Activated CD4-positive, alpha-beta memory T cell treated with anti-CD3 and anti-CD28 coated beads for 36 hours (primary cell): ENCODE measurements at regions not wholly inside any gene's neighbourhood (a gene's known extent, or its start where the extent isn't known, plus 50 kb on each side); places are given as distances from the start of the nearest gene placed in this dataset.
A peak's percentile ranks its signal among the peaks of the same experiment; 100 is the strongest.

ENCODE experiments used
- CTCF ChIA-PET: fragments of 350-600 bp; sonication (Branson Sonifier 250); formaldehyde crosslinking; loops from one replicate; lab custom pipeline; 2021; ENCODE audit warnings: antibody characterized with exemption, inconsistent platforms; lab: Charles Lee
- POLR2A ChIA-PET: fragments of 350-600 bp; sonication (Branson Sonifier 250); formaldehyde crosslinking; loops from one replicate; lab custom pipeline; 2021; ENCODE audit warnings: antibody characterized with exemption; lab: Charles Lee
- DNase-seq: peaks from one replicate; pipeline ENCODE4 v3.0.0-alpha.2; 2020
- H3K27ac Mint-ChIP-seq: one replicate; pipeline ENCODE4 v1.8.0; 2021; ENCODE audit warnings: mixed read lengths
- H3K27me3 Mint-ChIP-seq: one replicate; pipeline ENCODE4 v1.8.0; 2021; ENCODE audit warnings: mixed read lengths
- H3K36me3 Mint-ChIP-seq: one replicate; pipeline ENCODE4 v1.8.0; 2021; ENCODE audit warnings: mixed read lengths
- H3K4me1 Mint-ChIP-seq: one replicate; pipeline ENCODE4 v1.8.0; 2021; ENCODE audit warnings: low read depth, mixed read lengths
- H3K4me3 Mint-ChIP-seq: one replicate; pipeline ENCODE4 v1.8.0; 2021; ENCODE audit warnings: mild to moderate bottlenecking, mixed read lengths
- H3K9me3 Mint-ChIP-seq: one replicate; pipeline ENCODE4 v1.8.0; 2021; ENCODE audit warnings: mixed read lengths
- intact Hi-C: fragments of 100-400 bp; cut with micrococcal nuclease; formaldehyde crosslinking; loops from one replicate; pipeline ENCODE4 v1.15.1; 2023

DNA sequence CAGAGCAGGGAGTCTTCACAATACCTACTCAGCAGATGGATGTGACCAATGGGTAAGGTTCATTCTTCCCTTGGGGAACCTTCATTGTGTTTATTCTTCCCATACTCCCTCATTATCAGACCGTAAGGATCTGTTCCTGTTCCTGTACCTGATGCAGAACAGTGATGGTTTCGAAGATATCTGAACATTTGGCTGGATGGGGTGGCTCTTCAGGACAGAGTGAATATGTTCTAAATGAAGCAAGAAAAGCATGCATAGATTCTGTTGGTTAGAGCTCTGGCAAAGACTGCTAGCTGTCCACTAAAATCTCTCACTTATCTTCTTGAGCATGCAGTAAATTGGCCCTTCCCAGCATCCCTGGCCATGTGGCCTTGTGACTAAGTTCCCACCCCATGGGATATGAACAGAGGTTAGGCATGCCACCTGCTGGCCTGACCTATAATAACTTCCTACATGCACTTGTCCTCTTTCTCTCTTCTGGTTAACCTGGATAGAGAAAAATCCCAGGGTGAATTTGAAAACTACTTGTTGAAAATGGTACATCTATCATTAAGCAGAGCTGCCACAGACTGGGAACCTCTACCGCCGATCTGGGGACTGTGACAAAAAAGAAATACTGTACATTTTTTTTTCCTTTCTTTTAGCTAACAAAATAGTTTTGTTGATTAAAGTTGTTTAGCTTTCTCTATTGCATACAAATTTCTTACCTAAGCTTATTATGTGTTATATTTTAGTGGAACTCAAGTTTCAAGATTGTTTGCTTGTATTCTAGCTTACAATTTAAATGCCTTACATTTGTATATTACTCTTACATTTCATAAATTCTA lies 60.0 kb upstream of the BANK1 start:
- intact Hi-C loops = loop anchor here (1.0 to 10.0 kb wide), 5 partner anchors 384 to 1637 kb away; partner anchors contain the start of gene PPP3CA
- CTCF ChIA-PET = interaction anchor here (0.6 to 5.1 kb wide), 12 partner anchors 129 to 1637 kb away, joined by 3 to 68 read pairs (median 4); no protein-coding TSS in a partner anchor
- DNase-seq = peak; percentile 68
- no peaks in the 10 kb centered on the region for H3K4me1 Mint-ChIP-seq
- H3K27ac Mint-ChIP-seq = no peak overlapping the region
- H3K4me3 Mint-ChIP-seq = no peak overlapping the region
- no peaks in the 10 kb centered on the region for H3K36me3 Mint-ChIP-seq
- no peaks in the 10 kb centered on the region for H3K9me3 Mint-ChIP-seq
- POLR2A ChIA-PET = interaction anchor here (0.7 to 0.9 kb wide), 2 partner anchors 398 to 1637 kb away, joined by 3 to 5 read pairs; no protein-coding TSS in a partner anchor
- H3K27me3 Mint-ChIP-seq = peaks cover 6% of the 10 kb centered on the region

DNA sequence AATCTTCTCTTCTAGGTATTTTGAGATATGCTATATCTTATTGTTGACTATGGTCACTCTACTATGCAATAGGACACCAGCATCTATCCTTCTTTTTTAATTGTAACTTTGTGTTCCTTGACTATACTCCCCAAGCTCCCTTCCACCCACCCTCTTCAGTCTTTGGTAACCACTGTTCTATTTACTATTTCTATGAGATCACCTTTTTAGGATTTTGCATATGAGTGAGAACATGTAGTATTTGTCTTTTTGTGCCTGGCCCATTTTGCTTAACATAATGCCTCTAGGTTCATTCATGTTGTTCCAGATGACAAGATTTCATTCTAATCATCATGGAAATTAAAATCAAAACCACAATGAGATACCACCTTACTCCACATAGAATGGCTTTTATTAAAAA lies 63.3 kb upstream of the BANK1 start:
- no peaks in the 10 kb centered on the region for H3K36me3 Mint-ChIP-seq
- H3K4me3 Mint-ChIP-seq = no peak overlapping the region
- H3K4me1 Mint-ChIP-seq = peaks cover 8% of the 10 kb centered on the region
- no peaks in the 10 kb centered on the region for H3K9me3 Mint-ChIP-seq
- intact Hi-C loops = no loop called here
- H3K27me3 Mint-ChIP-seq = peaks cover 2% of the 10 kb centered on the region
- H3K27ac Mint-ChIP-seq = no peak overlapping the region
- ChIA-PET CTCF (no interaction called here), POLR2A (no interaction called here)
- DNase-seq = no peak

DNA sequence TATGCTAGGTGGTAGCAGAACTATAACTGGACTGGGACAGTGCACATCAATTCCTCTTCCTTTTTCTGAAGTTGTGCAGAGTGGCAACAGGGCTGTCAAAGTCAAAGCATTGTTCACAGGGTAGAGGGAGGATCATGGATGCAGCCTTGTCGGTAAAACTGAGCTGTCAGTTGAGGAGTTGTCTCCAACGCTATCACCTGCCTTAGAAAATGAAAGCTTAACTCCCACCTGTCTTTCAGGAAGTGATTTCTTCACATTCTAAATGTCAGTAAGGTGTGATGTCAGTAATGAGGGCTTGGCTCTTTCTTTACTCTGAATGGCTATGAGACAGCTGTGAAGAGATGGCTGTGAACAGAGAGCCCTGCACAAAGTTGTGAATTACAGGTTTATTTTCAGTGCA lies 66.4 kb upstream of the BANK1 start:
- DNase-seq = peak; percentile 14
- Mint-ChIP-seq H3K36me3 (no peaks in the 10 kb centered on the region), H3K4me1 (peaks cover 8% of the 10 kb centered on the region), H3K9me3 (no peaks in the 10 kb centered on the region), H3K4me3 (no peak overlapping the region), H3K27ac (no peak overlapping the region), H3K27me3 (peaks cover 2% of the 10 kb centered on the region)
- ChIA-PET CTCF (no interaction called here), POLR2A (no interaction called here)
- intact Hi-C loops = no loop called here

DNA sequence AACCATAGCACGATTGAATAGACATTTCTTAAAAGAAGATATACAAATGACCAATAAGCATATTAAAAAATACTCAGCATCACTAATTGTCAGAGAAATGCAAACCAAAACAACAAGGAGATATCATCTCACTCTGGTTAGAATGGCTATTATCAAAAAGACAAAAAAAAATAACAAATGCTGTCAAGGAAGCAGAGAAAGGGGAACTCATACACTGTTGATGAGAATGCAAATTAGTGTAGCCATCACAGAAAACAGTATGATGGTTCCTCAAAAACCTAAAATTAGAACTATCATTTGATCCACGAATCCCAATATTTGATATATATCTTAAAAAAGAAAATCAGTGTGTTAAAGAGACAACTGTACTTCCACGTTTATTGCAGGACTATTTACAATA lies 71.7 kb upstream of the BANK1 start:
- Mint-ChIP-seq H3K4me1 (peaks cover under 1% of the 10 kb centered on the region), H3K27me3 (no peaks in the 10 kb centered on the region), H3K9me3 (peaks cover 17% of the 10 kb centered on the region), H3K4me3 (no peak overlapping the region), H3K27ac (no peak overlapping the region), H3K36me3 (no peaks in the 10 kb centered on the region)
- ChIA-PET CTCF (no interaction called here), POLR2A (no interaction called here)
- intact Hi-C loops = no loop called here
- DNase-seq = no peak

DNA sequence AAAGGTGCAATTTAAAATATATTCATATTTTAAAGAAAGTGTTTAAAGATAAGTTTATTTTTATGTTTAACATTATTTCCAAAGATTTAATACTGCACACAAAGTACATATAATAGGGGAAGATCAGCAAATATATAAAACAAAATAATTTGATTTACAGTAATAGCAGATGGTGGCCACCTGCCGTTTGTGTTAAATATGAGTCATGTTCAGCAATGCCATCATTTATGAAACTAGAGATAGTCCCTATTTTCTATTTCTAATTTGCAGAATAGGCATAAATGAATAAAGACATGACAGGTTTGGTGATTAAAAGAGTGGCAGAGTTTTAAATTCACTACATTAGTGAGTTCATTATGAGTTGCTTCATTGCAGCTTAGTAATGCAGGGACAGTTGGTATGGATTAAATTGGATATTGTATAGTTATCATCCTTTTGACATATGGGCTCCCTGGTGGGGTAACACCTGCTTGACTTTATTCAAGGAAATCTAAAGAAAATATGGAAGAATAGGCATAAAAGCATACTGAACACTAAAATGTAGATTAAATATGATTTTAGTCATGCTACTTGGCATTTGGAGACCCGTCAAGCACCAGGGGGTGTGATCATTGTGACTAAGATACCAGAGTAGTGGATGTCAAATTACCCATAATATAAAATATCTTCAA lies 78.8 kb upstream of the BANK1 start:
- H3K36me3 Mint-ChIP-seq = no peaks in the 10 kb centered on the region
- no peak for DNase-seq
- peaks cover 12% of the 10 kb centered on the region for H3K9me3 Mint-ChIP-seq
- intact Hi-C loops = no loop called here
- H3K27me3 Mint-ChIP-seq = peaks cover 3% of the 10 kb centered on the region
- H3K27ac Mint-ChIP-seq = no peak overlapping the region
- POLR2A ChIA-PET = no interaction called here
- CTCF ChIA-PET = no interaction called here
- no peak overlapping the region for H3K4me3 Mint-ChIP-seq
- H3K4me1 Mint-ChIP-seq = no peaks in the 10 kb centered on the region

DNA sequence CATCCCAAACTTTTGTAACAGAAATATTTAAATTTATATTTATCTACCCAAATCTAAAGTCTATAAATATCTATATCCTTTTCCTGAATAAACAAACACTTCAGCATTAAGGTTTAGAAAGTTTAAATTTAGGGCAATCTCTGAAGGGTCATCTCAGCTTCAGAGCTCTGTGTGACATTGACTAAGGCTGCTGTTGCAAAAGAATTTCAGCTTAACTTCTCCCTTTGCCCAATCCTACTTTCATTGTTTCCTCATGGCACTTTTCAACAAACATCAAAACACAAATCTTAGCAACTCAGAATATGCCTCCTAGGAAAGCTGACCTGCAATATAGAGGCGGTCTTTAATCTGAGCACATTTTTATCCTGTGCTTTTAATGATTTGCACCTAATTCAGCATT lies 79.7 kb upstream of the BANK1 start:
- no peak for DNase-seq
- Mint-ChIP-seq H3K4me1 (no peaks in the 10 kb centered on the region), H3K27ac (no peak overlapping the region), H3K27me3 (peaks cover 3% of the 10 kb centered on the region), H3K36me3 (peaks cover 3% of the 10 kb centered on the region), H3K4me3 (no peak overlapping the region), H3K9me3 (peaks cover 16% of the 10 kb centered on the region)
- intact Hi-C loops = no loop called here
- CTCF ChIA-PET = no interaction called here
- POLR2A ChIA-PET = no interaction called here

DNA sequence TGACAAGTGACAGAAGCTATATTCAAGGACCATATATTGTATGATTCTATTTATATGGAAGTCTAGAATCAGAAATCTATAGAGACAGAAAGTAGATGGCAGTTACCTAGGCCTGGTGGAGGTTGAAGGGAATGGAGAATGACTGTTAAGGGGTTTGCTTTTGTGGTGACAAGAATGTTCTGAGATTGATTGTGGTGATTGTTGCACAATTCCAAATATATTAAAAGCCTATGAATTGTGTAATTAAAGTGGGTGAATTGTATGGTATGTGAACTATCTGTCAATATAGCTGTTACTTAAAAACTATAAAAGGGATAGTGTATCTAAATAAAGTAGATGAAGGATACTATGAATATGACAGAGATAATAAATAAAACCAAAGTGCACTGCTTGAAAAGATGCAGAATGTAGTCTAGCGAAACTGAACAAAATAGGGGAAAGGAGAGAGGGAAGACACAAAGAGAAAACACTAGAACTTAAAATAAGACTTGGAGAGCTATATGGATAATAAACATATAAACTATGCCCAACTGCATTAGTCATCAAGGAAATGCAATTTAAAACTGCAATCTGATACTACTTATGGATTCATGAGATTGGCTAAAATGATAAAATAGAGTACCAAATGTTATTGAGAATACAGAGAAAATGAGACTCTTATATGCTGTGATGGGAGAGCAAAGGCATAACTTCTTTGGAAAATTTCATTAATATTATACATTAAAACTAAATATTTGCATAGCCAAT lies 82.1 kb upstream of the BANK1 start:
- CTCF ChIA-PET = no interaction called here

DNA sequence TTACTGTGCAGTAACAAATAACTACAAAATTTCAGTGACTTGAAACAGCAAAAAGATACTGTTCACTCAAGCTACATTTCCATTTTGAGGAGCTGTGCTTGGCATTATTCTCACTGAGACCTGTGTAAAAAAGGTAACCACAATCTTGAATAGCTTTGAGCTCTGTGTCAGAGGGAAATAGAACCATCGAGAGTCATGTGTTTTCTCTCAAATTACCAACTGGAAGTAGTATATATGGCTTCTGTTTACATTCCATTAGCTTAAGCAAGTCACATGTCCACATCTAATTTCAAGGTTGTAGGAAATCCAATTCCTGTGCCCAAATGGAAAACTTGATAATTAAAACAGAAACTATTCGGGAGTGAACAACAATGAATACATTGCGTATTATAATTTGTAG lies 82.9 kb upstream of the BANK1 start:
- H3K36me3 Mint-ChIP-seq = peaks cover 3% of the 10 kb centered on the region
- intact Hi-C loops = no loop called here
- POLR2A ChIA-PET = no interaction called here
- no peak overlapping the region for H3K27ac Mint-ChIP-seq
- CTCF ChIA-PET = no interaction called here
- H3K9me3 Mint-ChIP-seq = peaks cover 11% of the 10 kb centered on the region
- no peak for DNase-seq
- H3K4me3 Mint-ChIP-seq = no peak overlapping the region
- H3K4me1 Mint-ChIP-seq = no peaks in the 10 kb centered on the region
- H3K27me3 Mint-ChIP-seq = peaks cover 3% of the 10 kb centered on the region

More for the DNA sequence above, 82.1 kb upstream of the BANK1 start:
- peaks cover 3% of the 10 kb centered on the region for H3K36me3 Mint-ChIP-seq
- no peak overlapping the region for H3K4me3 Mint-ChIP-seq
- no peaks in the 10 kb centered on the region for H3K4me1 Mint-ChIP-seq
- peaks cover 3% of the 10 kb centered on the region for H3K27me3 Mint-ChIP-seq
- DNase-seq = no peak
- intact Hi-C loops = no loop called here
- POLR2A ChIA-PET = no interaction called here
- H3K9me3 Mint-ChIP-seq = peaks cover 11% of the 10 kb centered on the region
- no peak overlapping the region for H3K27ac Mint-ChIP-seq

DNA sequence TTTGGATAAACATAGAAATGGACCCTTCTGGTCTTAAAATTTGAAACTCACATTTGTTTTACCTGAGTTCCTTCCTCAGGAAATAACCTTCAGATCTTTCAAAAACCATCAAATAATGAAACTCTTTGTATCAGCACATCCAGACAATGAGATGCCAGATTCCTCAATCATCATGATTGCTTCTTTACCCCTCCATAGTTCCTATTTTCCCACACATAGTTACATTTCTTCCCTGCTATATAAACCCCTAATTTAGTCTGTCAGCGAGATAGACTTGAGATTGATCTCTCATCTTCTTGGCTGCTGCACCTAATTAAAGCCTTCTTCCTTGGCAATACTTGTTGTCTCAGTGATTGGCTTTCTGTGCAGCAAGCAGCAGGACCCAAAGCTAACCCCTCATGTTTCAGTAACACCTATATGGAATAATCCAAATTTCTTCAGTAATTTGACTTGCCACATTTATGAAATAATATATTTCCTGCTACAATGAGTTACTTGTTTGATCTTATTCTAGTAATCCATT lies 83.9 kb upstream of the BANK1 start:
- no peaks in the 10 kb centered on the region for H3K4me1 Mint-ChIP-seq

DNA sequence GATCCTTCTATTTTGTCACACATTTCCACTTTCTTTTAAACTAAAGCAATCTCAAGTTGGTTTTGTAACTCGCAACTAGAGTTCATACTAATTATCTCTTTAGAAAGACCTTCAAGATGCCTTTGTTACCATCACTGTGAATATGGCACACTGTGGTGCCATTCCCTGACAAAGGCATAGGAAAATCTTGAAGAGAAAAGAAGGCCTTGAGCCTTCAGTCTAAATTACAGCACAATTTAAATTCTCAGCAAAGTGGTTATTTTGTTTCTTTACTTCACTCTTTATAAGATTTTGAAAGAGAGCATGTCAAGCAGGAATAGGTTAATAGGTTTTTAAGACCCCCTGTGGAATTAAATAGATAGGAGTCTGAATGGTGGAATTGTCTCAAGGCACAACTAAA lies 89.0 kb upstream of the BANK1 start:
- CTCF ChIA-PET = no interaction called here
- no peak overlapping the region for H3K27ac Mint-ChIP-seq
- POLR2A ChIA-PET = no interaction called here
- no peak for DNase-seq
- no peaks in the 10 kb centered on the region for H3K4me1 Mint-ChIP-seq
- peaks cover 3% of the 10 kb centered on the region for H3K9me3 Mint-ChIP-seq
- no peak overlapping the region for H3K4me3 Mint-ChIP-seq
- peaks cover 6% of the 10 kb centered on the region for H3K27me3 Mint-ChIP-seq
- intact Hi-C loops = no loop called here
- H3K36me3 Mint-ChIP-seq = peaks cover 2% of the 10 kb centered on the region

More for the DNA sequence above, 83.9 kb upstream of the BANK1 start:
- CTCF ChIA-PET = interaction anchor here (0.8 kb wide), 1 partner anchor 23 kb away, joined by 3 read pairs; no protein-coding TSS in a partner anchor
- intact Hi-C loops = no loop called here
- no peak for DNase-seq
- POLR2A ChIA-PET = no interaction called here
- peaks cover 3% of the 10 kb centered on the region for H3K36me3 Mint-ChIP-seq
- H3K27me3 Mint-ChIP-seq = no peaks in the 10 kb centered on the region
- H3K27ac Mint-ChIP-seq = no peak overlapping the region
- no peak overlapping the region for H3K4me3 Mint-ChIP-seq
- peaks cover 11% of the 10 kb centered on the region for H3K9me3 Mint-ChIP-seq

DNA sequence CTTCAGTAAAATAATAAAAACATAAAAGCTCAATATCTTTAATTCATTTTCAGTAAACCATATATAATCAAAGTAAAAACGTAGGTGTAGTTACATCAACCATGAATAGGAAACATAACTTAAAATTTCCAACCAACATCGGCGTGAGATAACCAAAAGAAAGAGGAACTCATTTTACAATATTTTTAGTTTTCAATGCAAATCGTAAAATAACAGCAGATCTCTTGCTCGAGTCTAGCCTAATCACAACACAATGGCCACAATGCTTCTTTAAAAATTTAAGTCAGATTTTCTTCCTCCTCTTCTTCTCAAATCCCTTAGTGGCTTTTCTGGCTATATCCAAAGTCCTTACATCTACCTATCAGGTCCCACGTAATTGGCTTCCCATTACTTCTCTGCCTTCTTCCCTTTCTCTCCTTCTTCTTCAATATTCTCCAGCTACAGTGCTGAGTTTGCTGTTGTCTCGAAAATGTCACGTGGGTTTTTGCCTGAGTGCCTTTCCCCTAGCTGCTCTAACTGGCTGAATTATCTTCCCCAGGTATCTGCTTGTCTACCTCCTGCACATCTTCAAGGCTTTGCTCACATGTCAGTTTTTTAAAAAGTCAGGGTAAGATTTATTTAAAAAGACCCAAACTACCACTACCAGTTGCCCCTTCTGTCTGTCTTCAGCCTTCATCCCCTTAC lies 90.9 kb upstream of the BANK1 start:
- no peaks in the 10 kb centered on the region for H3K36me3 Mint-ChIP-seq
- H3K27me3 Mint-ChIP-seq = peaks cover 6% of the 10 kb centered on the region
- H3K27ac Mint-ChIP-seq = no peak overlapping the region
- ChIA-PET CTCF (no interaction called here), POLR2A (no interaction called here)
- no peaks in the 10 kb centered on the region for H3K9me3 Mint-ChIP-seq
- H3K4me1 Mint-ChIP-seq = no peaks in the 10 kb centered on the region
- intact Hi-C loops = no loop called here
- no peak overlapping the region for H3K4me3 Mint-ChIP-seq
- no peak for DNase-seq
